Fibroblast of lung (primary cell): ENCODE measurements at regions not wholly inside any gene's neighbourhood (a gene's known extent, or its start where the extent isn't known, plus 50 kb on each side); places are given as distances from the start of the nearest gene placed in this dataset.

Experiments used
- CTCF ChIP-seq, 2 donors: IDR thresholded peaks in 1 of 2; conservative IDR thresholded peaks in 1 of 2; 1 replicate in 1 of 2; 2 replicates in 1 of 2; pipeline ENCODE4 v1.5.1; 2011 to 2012; ENCODE audit warnings: low read length in 2 of 2, control low read depth in 1 of 2, inconsistent platforms in 1 of 2, low read depth in 1 of 2, mild to moderate bottlenecking in 1 of 2
- EZH2 ChIP-seq: IDR thresholded peaks from 2 replicates; pipeline ENCODE4 v1.5.1; 2012; ENCODE audit warnings: low read length, control low read depth, mild to moderate bottlenecking; ENCODE audit errors: missing control alignments

GRCh38 chr15:53059273-53060043 lies 269.3 kb upstream of the ONECUT1 start:
- no peak for TF ChIP-seq EZH2
- TF ChIP-seq CTCF (conservative IDR thresholded peaks at IDR 0.05 in 1 of 2, IDR thresholded peaks at IDR 0.05 in 1 of 2; ENCODE audit: low read depth in 1 of 2, low read length in 2 of 2) = no peak
